Chondrocyte (in vitro differentiated cells): ENCODE measurements at regions not wholly inside any gene's neighbourhood (a gene's known extent, or its start where the extent isn't known, plus 50 kb on each side); places are given as distances from the start of the nearest gene placed in this dataset.

Experiments
- DNase-seq: peaks from one replicate; pipeline ENCODE4 v3.0.0; 2021; ENCODE audit warnings: mixed read lengths, low spot score
- H3K27ac Mint-ChIP-seq: one replicate; pipeline ENCODE4 v1.8.0; 2021; ENCODE audit warnings: mild to moderate bottlenecking, moderate library complexity, mixed read lengths; ENCODE audit not compliant: unreplicated experiment
- H3K27me3 Mint-ChIP-seq: 2 replicates; pipeline ENCODE4 v1.8.0; 2021; ENCODE audit warnings: low read depth, mixed read lengths
- H3K36me3 Mint-ChIP-seq: 2 replicates; pipeline ENCODE4 v1.8.0; 2021; ENCODE audit warnings: low read depth, mixed read lengths
- H3K4me1 Mint-ChIP-seq: 2 replicates; pipeline ENCODE4 v1.8.0; 2021; ENCODE audit warnings: low read depth, mild to moderate bottlenecking, mixed read lengths
- H3K4me3 Mint-ChIP-seq: one replicate; pipeline ENCODE4 v1.8.0; 2021; ENCODE audit warnings: mild to moderate bottlenecking, moderate library complexity, mixed read lengths; ENCODE audit not compliant: unreplicated experiment
- H3K9me3 Mint-ChIP-seq: 2 replicates; pipeline ENCODE4 v1.8.0; 2021; ENCODE audit warnings: low read depth, mixed read lengths
- CTCF ChIP-seq: fragments of 200-600 bp; sonication (generic); IDR thresholded peaks from 2 replicates; pipeline ENCODE4 v1.5.0; 2021; ENCODE audit warnings: antibody characterized with exemption, mild to moderate bottlenecking, moderate library complexity

- Mint-ChIP-seq H3K36me3 (no peaks in the 10 kb centered on the region), H3K27ac (no peak overlapping the region), H3K4me1 (no peaks in the 10 kb centered on the region), H3K4me3 (no peak overlapping the region), H3K9me3 (no peaks in the 10 kb centered on the region), H3K27me3 (peaks cover 22% of the 10 kb centered on the region)
- no peak for TF ChIP-seq CTCF
- no peak for DNase-seq
Measured at GRCh38 chr18:34280000-34280399, 55.3 kb upstream of the NOL4 start.

GRCh38 chr18:34280653-34281052 is 55.9 kb upstream of the NOL4 start:
- Mint-ChIP-seq H3K27me3 (peaks cover 22% of the 10 kb centered on the region), H3K36me3 (no peaks in the 10 kb centered on the region), H3K9me3 (no peaks in the 10 kb centered on the region), H3K4me3 (no peak overlapping the region), H3K27ac (no peak overlapping the region), H3K4me1 (no peaks in the 10 kb centered on the region)
- TF ChIP-seq CTCF, result no peak
- no peak for DNase-seq

GRCh38 chr18:34281290-34281689 is 56.6 kb upstream of the NOL4 start:
- no peak for DNase-seq
- no peak for TF ChIP-seq CTCF
- peaks cover 21% of the 10 kb centered on the region for H3K27me3 Mint-ChIP-seq
- H3K4me3 Mint-ChIP-seq, result no peak overlapping the region
- H3K27ac Mint-ChIP-seq, result no peak overlapping the region
- H3K4me1 Mint-ChIP-seq, result no peaks in the 10 kb centered on the region
- H3K36me3 Mint-ChIP-seq, result no peaks in the 10 kb centered on the region
- peaks cover under 1% of the 10 kb centered on the region for H3K9me3 Mint-ChIP-seq

GRCh38 chr18:34281722-34282121 is 57.0 kb upstream of the NOL4 start:
- H3K4me1 Mint-ChIP-seq, result no peaks in the 10 kb centered on the region
- TF ChIP-seq CTCF, result no peak

GRCh38 chr18:34283506-34283905 is 58.8 kb upstream of the NOL4 start:
- Mint-ChIP-seq H3K9me3 (peaks cover 13% of the 10 kb centered on the region), H3K36me3 (peaks cover 1% of the 10 kb centered on the region), H3K4me3 (no peak overlapping the region), H3K4me1 (no peaks in the 10 kb centered on the region), H3K27me3 (peaks cover 16% of the 10 kb centered on the region), H3K27ac (no peak overlapping the region)
- TF ChIP-seq CTCF, result no peak
- DNase-seq, result no peak

More at GRCh38 chr18:34281722-34282121, 57.0 kb upstream of the NOL4 start:
- H3K27ac Mint-ChIP-seq, result no peak overlapping the region
- peaks cover 20% of the 10 kb centered on the region for H3K27me3 Mint-ChIP-seq
- no peaks in the 10 kb centered on the region for H3K36me3 Mint-ChIP-seq
- H3K9me3 Mint-ChIP-seq, result peaks cover 3% of the 10 kb centered on the region
- no peak for DNase-seq
- H3K4me3 Mint-ChIP-seq, result no peak overlapping the region
